ENCODE measurements at regions not wholly inside any gene's neighbourhood (a gene's known extent, or its start where the extent isn't known, plus 50 kb on each side); places are given as distances from the start of the nearest gene placed in this dataset.
"Not testable (repeated sequence)": the region's sequence is repeated elsewhere in the genome, so short reads cannot be mapped to it uniquely, and the experiment has no call there.

DNA sequence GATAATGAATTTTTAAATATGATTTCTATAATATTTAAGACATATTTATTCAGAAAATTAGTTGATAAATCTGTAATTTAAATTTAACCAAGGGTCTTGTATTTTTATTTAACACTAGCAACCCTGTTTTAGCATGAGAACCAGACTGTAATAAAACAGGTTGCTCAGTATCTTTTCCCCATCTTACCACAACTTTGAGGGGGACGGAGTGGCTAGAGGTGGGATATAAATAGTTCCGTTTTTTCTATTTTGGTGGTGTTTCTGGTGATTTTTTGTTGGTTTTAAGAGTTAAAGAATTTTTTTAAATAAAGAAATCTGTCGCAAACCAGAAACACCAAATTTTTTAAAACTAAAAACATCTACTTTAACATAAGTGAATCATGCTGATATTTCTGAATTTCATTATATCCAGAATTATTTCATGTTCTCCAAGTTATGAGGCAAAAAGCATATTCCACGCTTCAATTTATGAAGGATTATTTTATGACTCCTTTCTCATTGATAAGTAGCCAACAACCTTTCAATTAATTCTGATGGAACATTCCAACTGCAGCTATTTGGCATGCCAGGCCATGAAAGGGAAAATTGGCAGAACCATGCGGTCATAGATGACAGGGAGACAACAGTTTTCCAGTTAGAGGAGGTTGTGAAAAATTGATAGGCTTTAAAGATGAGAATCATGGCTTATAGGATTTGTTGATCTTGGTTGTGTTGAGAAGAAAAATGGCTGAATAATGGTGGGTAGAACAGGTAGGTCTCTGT is 151.9 kb upstream of the CARMIL1 start:
- no peak for DNase-seq

DNA sequence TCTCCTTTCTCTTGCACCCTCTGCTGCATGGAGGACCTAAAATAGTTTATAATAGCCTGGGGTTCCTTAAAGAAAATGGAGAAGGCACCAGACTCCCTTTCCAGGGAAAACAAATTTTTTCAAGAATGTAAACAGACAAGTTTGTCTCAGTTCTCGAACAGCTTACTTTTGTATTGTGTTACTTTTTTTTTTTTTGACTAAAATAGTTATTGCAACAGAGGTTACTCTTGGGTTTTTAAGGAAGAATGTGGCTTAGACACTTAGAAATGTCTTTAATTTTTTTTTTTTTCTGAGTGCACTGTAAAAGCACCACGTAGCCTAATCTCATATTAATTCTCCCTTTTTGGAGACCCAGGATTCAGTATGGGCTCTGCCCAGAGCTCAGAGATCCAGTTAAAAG is 148.7 kb upstream of the CARMIL1 start:
- no peak for DNase-seq

DNA sequence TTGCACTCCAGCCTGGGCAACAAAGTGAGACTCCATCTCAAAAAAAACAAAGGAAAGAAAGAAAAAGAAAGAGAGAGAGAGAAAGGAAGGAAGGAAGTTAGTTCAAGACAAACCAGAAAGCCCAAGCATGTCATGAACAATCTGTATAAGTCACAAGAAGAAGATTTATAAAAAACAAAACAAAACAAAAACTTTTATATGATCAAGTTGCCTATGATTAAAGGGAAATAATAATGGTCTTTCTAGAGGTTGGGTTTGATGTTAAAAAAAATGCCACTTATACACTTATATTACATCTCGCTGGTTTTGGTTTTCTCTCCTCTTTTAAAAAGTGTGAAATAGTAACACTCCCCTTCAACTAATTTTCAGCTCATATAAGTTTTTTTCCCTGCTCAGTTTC is 146.2 kb upstream of the CARMIL1 start:
- DNase-seq: no peak

DNA sequence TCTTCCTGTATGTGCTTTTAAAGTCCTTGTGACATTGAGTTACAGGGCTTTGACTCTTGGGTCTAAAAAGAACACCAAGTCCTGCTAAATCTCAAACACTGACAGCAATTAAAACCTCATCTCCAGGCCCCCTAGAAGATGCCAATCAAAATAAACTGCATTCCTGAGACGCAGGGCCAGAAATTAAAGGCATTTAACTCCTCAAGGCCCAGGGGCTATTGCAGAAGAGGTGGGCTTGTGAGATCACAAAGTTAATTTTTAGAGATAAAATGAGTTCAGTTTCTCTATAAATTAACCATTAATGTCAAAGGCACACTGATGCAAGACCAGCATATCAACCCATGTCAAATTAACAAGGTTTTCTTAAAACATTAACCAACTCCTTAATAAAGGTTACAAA is 145.6 kb upstream of the CARMIL1 start:
- DNase-seq: no peak

DNA sequence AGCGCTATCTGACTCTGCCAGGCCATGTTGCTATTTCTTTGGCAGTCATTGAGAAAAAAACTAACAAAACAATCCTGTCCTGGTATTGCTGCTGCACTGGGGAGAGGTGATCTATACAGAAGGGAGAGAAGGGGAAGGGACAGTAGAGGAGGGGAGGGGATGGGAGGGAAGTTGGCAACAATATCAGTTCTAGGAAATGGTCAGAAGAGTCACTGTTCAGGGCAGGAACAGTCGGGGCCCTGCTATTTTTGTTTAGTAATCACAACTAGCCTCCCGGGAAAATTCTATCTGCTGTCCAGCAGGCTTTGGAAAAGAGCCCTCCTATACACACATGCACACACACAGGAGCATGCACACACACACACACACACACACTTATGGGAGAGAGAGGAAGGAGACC is 142.3 kb upstream of the CARMIL1 start:
- DNase-seq: no peak

DNA sequence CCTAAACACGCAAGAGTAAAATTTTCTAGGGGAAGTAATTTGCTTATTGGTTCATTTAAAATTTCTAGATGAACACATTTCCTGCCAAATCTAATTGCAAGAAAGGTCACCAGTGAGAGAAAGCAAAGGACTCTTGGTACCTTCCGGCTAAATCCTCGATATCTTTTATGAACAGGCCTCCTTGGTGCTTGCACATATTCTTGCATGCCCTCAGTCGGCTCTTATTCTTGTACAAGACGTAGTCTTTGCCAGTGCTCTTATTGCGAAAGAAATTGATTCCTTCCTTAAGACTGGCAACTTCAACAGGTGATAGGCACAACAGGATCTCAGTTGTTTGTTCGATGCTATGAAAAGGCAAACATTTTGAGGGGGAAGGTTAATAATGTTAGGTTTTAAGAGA is 141.7 kb upstream of the CARMIL1 start:
- DNase-seq: no peak

DNA sequence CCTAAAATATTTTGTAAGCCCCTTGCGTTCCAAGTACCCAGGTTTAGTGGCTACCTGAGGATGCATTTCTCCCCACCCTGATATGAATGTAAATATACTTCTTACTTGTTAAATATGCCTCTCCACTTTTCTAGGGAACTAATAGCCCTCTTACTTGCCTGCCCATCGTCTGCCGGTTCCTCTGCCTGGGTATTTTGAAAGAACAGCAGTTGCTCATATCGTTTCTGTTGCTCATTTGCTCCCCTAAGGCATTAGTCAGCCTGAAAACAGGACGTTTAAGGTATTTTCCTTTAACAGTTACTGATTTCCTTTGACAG is 141.3 kb upstream of the CARMIL1 start:
- DNase-seq: no peak

DNA sequence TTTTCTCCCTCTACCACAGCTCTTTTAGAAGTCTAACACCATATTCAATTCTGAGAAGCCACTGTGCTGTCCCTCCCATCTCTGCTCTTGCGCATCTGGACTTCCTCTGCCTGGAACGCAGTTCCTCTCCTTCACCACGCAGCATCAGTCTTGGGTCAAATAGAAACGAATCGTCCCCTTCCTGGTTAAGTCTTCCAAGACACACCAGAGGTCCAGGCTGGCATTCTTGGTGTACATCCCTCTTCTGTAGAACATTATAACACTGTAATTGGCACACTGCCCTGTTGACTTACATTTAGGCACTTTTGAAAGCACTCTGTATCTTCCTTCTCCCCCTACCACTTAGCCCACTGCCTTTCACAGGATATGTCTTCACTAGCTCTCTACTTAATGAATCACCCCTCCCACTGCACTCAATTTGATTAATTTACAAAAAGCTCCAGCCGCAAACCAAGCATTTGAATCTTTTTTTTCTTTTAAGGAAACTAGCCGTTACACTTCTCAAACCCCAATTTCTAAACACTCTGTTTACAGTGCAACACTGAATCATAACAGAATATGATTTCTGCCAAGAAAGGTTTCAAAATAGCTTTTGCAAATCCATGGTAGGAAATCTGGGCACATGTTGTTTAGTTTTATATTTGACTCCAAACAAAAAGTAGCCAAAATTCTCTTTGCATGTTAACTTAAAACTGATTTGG is 140.8 kb upstream of the CARMIL1 start:
- peak; percentile 41 for DNase-seq

DNA sequence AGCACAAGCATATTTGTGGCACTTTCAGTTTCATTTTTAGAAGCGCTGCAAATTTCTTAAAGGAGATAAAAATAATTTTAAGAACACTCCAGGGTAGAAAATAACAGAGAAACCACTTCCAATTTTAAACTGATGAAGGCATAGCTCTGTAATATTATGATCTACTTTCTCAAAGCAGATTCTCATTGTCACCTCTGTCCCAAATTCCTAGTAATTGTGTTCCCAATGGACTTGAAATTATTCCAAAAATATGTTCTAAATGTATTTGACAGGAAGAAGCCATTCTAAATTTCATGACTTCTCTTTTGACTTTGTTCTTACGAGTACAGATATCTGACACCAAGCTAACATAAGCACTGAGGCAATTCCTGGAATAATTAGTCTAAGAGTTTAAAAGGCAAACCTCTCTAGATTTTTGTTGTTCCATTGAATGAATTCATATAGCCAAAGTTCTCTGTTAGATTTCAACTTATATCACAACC is 140.2 kb upstream of the CARMIL1 start:
- DNase-seq: no peak

DNA sequence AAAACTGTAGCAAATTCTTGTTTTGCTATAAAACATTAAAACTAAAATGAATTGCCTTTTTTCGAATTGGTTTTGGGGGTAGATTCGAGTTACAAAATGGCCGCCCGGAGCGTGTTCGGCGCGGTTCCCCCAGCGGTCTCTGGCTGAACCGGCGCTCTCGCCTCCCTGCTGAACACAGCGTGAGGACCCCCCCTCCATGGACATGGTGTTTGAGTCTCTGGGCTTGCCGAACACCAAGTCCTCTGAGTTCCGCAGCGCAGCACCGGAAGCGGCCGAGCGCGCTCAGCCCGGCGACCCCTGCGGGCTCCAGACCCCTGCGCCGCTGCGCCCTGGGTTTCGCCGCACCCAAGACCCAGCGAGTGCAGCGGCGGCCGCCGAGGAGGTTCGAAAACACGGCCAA is 139.6 kb upstream of the CARMIL1 start:
- DNase-seq: not testable (repeated sequence)

DNA sequence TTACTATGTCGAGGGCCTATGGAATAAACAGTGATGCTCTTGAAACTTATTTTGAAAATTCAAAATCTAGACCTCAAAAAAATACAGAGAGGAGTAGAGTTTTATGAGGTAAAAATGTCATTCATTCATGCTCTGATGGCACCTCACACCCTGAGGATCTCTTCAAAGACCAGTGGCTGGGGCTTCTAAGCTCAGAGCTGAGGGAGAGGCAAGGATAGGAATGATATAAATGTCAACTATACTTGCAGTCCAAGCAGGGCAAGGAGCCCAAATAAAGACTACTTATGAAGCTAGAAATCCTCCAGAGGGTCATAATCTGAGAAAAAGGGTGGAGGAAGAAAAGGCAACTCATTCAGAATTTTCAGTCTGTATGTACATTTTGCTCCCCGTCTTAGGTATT is 136.7 kb upstream of the CARMIL1 start:
- no peak for DNase-seq

DNA sequence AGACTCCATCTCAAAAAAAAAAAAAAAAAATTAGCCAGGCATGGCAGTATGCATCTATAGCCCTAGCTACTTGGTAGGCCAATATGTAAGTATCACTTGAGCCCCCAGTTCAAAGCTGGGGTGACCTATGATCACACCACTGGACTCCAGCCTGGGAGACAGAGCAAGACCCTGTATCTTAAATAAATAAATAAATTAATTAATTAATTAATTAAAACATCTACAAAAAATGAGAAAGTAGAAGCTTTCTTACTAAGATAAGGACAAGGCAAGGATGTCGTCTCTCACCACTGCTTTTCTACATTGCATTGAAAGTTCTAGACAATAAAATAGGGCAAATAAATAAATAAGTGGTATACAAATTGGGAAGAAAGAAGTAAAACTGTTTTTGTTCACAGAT is 134.3 kb upstream of the CARMIL1 start:
- DNase-seq: no peak

DNA sequence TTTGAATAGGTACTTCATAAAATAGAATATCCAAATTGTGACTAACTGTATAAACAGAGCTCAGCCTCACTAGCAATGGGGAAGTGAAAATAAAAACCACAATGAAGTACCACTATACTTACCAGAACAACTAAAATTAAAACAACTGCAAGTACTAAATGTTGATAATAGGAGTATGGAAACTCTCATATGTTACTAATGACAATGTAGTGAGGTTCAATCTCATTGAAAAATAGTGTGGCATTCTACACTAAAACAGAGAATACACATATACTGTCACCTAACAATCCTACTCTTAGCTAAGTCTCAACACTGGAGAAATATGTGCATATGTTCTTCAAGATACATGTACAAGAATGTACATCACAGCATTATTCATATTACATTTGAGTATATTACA is 132.0 kb upstream of the CARMIL1 start:
- no peak for DNase-seq

DNA sequence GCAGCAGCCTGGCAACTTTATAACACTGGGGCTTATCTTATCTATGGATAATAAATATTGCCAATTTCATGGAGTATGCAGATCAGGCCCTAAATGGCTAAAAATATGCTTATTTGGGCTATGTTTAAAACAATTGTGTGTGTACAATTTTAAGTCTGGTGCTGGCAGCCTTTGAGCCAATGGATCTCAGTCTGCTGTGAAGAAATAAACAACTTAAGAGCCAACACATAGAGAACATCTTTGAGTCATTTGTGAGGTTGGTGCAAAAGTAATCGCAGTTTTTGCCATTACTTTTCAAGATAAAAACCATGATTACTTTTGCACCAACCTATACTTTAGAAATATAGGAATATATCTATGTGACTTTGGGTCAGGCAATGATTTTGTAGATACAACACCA is 129.1 kb upstream of the CARMIL1 start:
- no peak for DNase-seq

DNA sequence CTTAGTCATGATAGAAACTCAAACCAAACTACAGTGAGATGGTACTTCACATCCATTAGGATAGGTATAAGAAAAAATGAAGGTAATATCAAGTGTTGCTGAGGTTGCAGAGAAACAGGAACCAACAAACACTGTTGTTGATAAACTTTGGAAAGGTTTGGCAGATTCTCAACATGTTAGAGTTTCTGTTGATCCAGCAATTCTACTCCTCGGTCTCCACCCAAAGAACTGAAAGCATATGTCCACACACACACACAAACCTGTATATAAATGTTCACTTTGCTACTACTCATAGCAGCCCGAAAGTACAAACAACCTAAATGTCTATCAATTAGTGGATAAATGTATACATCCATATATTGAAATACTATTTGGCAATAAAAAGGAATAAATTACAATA is 128.3 kb upstream of the CARMIL1 start:
- DNase-seq: no peak

DNA sequence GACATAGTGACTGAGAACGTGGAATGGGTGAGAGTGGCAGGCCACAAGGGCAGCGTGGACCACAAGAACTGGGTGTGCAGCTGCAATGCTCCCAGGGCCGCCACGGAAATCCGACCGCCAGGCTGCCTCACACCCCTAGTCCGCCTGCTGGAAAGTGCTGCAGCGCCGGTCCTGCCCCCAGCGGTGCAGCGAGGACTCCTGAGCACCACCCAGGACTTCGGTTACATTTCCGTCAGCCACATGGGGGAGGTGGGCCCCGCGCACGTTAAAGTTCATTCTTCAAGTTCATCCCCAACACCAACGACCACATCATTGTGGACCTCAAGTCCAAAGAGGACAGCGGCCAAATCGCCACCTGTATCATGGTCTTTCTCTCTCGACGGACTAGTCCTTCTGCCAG is 126.1 kb upstream of the CARMIL1 start:
- no peak for DNase-seq

DNA sequence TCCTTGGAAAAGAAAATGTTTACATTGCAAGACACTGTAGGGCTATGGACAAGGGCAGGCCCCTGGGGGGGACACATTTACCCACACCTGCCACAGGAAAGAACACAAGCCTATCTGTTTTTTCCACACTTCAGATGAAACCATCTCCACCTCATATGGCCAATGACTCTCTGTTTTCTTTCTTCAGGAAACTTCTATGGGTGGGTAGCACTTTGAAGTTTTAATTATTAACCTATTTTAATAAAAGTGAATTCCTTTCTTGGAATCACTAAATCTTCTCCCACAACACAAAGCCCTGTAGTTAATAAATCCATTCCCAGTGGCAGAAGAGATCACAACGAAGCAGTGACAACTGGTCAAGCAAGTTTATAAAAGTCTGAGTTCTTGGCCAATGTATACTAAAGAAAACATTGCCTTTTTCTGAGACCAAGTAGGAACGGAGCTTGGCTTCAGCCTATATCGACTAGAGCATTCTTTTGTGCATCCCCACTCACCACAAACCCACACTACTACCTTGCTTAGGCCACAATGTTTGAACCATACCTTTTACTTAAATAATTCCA is 125.1 kb upstream of the CARMIL1 start:
- DNase-seq: no peak

DNA sequence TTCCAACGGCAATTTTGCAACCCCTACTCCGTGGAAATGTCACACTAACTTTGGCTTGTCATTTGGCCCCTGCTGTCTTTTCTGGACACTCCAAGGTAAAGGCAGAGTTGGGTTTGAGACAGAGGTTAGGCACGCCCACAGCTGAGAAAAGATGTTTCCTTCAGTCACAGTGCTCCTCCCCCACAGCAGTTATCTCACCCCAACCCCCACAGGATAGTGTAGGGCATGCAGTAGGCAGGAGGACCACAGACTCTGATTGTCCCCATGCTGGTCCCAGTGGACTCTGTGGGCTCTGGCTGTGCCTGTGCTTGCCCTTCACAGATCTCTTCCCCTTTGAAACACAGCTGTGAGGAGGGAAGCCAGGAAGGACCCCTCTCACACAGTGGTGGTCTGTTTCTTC is 124.0 kb upstream of the CARMIL1 start:
- no peak for DNase-seq

DNA sequence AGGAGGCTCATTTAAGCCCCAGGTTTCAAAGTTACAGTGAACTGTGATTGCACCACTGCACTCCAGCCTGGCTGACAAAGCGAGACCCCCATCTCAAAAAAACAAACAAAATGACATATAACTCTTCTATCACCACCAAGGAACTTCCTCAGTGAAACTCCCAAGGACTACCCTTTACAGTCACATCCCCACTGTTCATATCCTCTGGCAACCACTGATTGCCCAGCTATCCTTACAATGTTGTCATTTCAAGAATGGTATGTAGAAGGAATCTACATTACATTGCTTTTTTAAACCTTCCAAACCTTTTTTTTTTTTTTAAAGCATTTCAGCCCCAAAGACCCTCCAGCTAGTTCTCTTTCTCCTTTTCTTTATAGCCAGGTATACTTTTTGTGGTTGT is 123.1 kb upstream of the CARMIL1 start:
- no peak for DNase-seq

DNA sequence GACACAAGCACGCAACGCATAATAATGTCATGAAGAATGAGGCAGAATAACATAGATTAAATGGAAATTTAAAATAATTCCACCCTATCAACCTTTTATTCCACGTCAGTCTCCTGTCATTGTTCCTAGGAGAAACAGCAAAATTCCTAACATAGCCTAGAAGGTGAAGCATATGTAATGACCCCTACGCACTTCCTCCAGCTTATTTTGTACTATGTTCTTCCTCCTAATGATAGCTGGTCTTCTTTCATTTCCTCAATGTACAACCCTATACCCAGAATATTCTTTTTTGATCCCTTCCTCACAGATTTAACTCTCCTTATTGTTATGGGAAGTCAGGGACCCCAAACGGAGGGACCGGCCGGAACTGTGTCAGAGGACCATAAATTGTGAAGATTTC is 122.0 kb upstream of the CARMIL1 start:
- no peak for DNase-seq

DNA sequence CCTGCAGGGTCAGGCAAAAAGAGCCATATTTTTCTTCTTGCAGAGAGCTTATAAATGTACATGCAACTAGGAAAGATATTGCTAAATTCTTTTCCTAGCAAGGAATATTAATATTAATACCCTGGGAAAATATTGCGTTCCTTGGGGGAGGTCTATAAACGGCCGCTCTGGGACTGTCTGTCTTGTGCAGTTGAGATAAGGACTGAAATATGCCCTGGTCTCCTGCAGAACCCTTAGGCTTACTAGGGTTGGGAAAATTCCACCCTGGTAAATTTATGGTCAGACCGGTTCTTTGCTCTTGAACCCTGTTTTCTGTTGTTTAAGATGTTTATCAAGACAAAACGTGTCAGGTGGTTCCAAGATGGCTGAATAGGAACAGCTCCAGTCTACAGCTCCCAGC is 121.3 kb upstream of the CARMIL1 start:
- DNase-seq: no peak

DNA sequence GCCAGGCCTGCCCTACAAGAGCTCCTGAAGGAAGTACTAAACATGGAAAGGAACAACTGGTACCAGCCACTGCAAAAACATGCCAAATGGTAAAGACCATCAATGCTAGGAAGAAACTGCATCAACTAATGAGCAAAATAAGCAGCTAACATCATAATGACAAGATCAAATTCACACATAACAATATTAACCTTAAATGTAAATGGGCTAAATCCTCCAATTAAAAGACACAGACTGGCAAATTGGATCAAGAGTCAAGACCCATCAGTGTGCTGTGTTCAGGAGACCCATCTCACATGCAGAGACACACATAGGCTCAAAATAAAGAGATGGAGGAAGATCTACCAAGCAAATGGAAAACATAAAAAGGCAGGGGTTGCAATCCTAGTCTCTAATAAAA is 119.0 kb upstream of the CARMIL1 start:
- DNase-seq: not testable (repeated sequence)

DNA sequence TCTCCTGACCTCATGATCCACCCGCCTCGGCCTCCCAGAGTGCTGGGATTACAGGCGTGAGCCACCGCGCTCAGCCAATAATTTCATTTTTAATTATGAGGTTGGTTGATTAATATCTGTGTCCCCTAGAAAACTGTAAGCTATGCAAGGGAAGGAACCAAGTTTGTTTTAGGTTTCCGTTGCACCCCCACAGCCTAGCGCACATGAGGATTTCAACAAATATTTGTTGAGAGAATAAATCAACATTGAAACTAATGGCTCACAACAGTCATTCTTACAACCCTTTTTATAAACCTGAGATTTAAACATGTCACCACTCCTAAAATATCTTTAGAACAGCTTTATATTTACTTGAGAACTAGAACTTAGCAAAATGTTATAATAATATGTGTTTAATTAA is 114.0 kb upstream of the CARMIL1 start:
- no peak for DNase-seq

DNA sequence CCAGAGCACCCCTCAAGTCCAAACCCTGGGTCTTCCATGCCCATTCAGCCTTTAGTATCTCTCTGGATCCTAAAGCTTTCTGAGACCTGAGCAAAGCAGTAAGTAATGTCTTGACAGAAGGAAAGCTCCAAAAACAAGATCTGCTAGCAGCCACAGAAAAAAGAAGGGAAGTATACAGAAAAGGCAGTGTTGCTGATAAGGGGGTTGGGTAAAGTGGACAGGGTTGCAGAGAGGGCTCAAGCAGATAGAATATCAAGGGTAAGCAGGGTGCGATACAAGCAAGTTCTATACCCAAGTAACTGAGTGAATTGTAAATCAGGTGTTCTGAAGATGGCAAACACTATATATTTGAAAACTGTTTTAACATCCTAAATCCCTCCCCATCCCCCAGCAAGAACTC is 113.4 kb upstream of the CARMIL1 start:
- DNase-seq: no peak
